IMR-90 (cell line): ENCODE measurements at regions not wholly inside any gene's neighbourhood (a gene's known extent, or its start where the extent isn't known, plus 50 kb on each side); places are given as distances from the start of the nearest gene placed in this dataset.
A peak's percentile ranks its signal among the peaks of the same experiment; 100 is the strongest.

Source experiments
- ATAC-seq: fragments of 200-7000 bp; cut with Tn5 transposase; 2 replicates; pipeline ENCODE4 v1.9.1; 2020; ENCODE audit warnings: low read depth, mild to moderate bottlenecking, moderate library complexity
- BruUV-seq: library from RNA; stranded (reverse); fragments of 400-500 nt; replicated peaks from 2 replicates; lab custom pipeline; 2021; lab: Mats Ljungman, UMichigan
- CTCF ChIA-PET: fragments of 300-600 bp; formaldehyde crosslinking; extraction: SDS; loops from one replicate; lab custom pipeline; 2021; ENCODE audit warnings: antibody characterized with exemption; lab: Yijun Ruan, JAX
- POLR2A ChIA-PET: fragments of 300-600 bp; sonication (Branson Sonifier 250); formaldehyde crosslinking; loops from one replicate; lab custom pipeline; 2022; ENCODE audit warnings: antibody characterized with exemption; ENCODE audit not compliant: unreplicated experiment; lab: Charles Lee
- DNase-seq: peaks from one replicate; pipeline ENCODE4 v3.0.0; 2013
- H2AFZ ChIP-seq: replicated peaks from 2 replicates; pipeline ENCODE3; 2013; ENCODE audit warnings: low read length, mild to moderate bottlenecking; ENCODE audit not compliant: poor library complexity
- H2AK5ac ChIP-seq: 2 replicates; pipeline ENCODE4 v1.6.1; 2013; ENCODE audit warnings: low read depth, low read length, inconsistent platforms
- H2AK9ac ChIP-seq: replicated peaks from 2 replicates; pipeline ENCODE3; 2013; ENCODE audit warnings: mild to moderate bottlenecking, low read depth, low read length, moderate library complexity; ENCODE audit not compliant: poor library complexity
- H2BK120ac ChIP-seq: 2 replicates; pipeline ENCODE4 v1.6.1; 2013; ENCODE audit warnings: low read depth, low read length, inconsistent platforms
- H2BK15ac ChIP-seq: 3 replicates; pipeline ENCODE4 v1.6.1; 2013; ENCODE audit warnings: low read depth, low read length, inconsistent platforms
- H2BK20ac ChIP-seq: 2 replicates; pipeline ENCODE4 v1.6.1; 2013; ENCODE audit warnings: low read depth, mild to moderate bottlenecking, inconsistent platforms, low read length, moderate library complexity
- H2BK5ac ChIP-seq: 2 replicates; pipeline ENCODE4 v1.6.1; 2013; ENCODE audit warnings: mild to moderate bottlenecking, low read depth, low read length, inconsistent platforms; ENCODE audit not compliant: poor library complexity, severe bottlenecking
- H3K14ac ChIP-seq: replicated peaks from 2 replicates; pipeline ENCODE4 v1.6.1; 2013; ENCODE audit warnings: low read depth, low read length, inconsistent platforms
- H3K18ac ChIP-seq: 2 replicates; pipeline ENCODE4 v1.6.1; 2013; ENCODE audit warnings: low read depth, low read length, control low read depth
- H3K23ac ChIP-seq: 2 replicates; pipeline ENCODE4 v1.6.1; 2013; ENCODE audit warnings: low read depth, low read length, inconsistent platforms
- H3K27ac ChIP-seq: 2 replicates; pipeline ENCODE4 v1.5.1; 2013; ENCODE audit warnings: mild to moderate bottlenecking, control low read depth, low read length; ENCODE audit not compliant: insufficient read depth
- H3K27me3 ChIP-seq: 2 replicates; pipeline ENCODE4 v1.6.1; 2013; ENCODE audit warnings: low read length; ENCODE audit not compliant: control insufficient read depth, insufficient read depth
- H3K36me3 ChIP-seq: 2 replicates; pipeline ENCODE4 v1.6.1; 2013; ENCODE audit warnings: low read length, mixed read lengths; ENCODE audit not compliant: control insufficient read depth, insufficient read depth
- H3K4ac ChIP-seq: 2 replicates; pipeline ENCODE4 v1.6.1; 2013; ENCODE audit warnings: low read depth, low read length, inconsistent platforms
- H3K4me1 ChIP-seq: 2 replicates; pipeline ENCODE4 v1.6.1; 2013; ENCODE audit warnings: low read length, mixed read lengths; ENCODE audit not compliant: control insufficient read depth, insufficient read depth
- H3K4me2 ChIP-seq: 2 replicates; pipeline ENCODE4 v1.6.1; 2013; ENCODE audit warnings: low read depth, mild to moderate bottlenecking, control low read depth, low read length, moderate library complexity
- H3K4me3 ChIP-seq: 2 replicates; pipeline ENCODE4 v1.5.1; 2013; ENCODE audit warnings: low read depth, mild to moderate bottlenecking, control low read depth, low read length, moderate library complexity; ENCODE audit not compliant: insufficient read depth
- H3K56ac ChIP-seq: 2 replicates; pipeline ENCODE4 v1.6.1; 2013; ENCODE audit warnings: low read length, inconsistent platforms; ENCODE audit not compliant: insufficient read depth; ENCODE audit errors: extremely low read depth
- H3K79me1 ChIP-seq, 2 experiments: 2 replicates each; pipeline ENCODE4 v1.6.1; 2013; ENCODE audit warnings: low read length in 2 of 2, inconsistent platforms in 1 of 2, low read depth in 1 of 2
- H3K9ac ChIP-seq: 2 replicates; pipeline ENCODE4 v1.6.1; 2013; ENCODE audit warnings: low read depth, low read length, control low read depth
- H3K9me1 ChIP-seq: 2 replicates; pipeline ENCODE4 v1.6.1; 2013; ENCODE audit warnings: low read length, inconsistent platforms; ENCODE audit not compliant: insufficient read depth
- H3K9me3 ChIP-seq: 2 replicates; pipeline ENCODE4 v1.6.1; 2013; ENCODE audit warnings: low read length; ENCODE audit not compliant: control insufficient read depth, insufficient read depth
- H4K20me1 ChIP-seq: 2 replicates; pipeline ENCODE4 v1.6.1; 2013; ENCODE audit warnings: low read length, inconsistent platforms; ENCODE audit not compliant: insufficient read depth
- H4K5ac ChIP-seq: 2 replicates; pipeline ENCODE4 v1.6.1; 2013; ENCODE audit warnings: mild to moderate bottlenecking, low read depth, low read length, control low read depth
- H4K8ac ChIP-seq, 2 experiments: 2 replicates each; pipeline ENCODE4 v1.6.1; 2013; ENCODE audit warnings: low read depth in 2 of 2, low read length in 2 of 2, control low read depth in 1 of 2, inconsistent platforms in 1 of 2
- H4K91ac ChIP-seq: 2 replicates; pipeline ENCODE4 v1.6.1; 2013; ENCODE audit warnings: low read depth, low read length, inconsistent platforms; ENCODE audit not compliant: insufficient read depth
- CHD1 ChIP-seq: IDR thresholded peaks from 2 replicates; pipeline ENCODE4 v1.6.1; 2012; ENCODE audit warnings: low read depth, low read length, improper control_type of control experiment
- CTCF ChIP-seq: conservative IDR thresholded peaks from 2 replicates; pipeline ENCODE4 v1.5.1; 2012; ENCODE audit warnings: mild to moderate bottlenecking, low read depth, low read length, improper control_type of control experiment
- FOS ChIP-seq: fragments of 150-350 bp; IDR thresholded peaks from 2 replicates; pipeline ENCODE4 v1.6.1; 2016; ENCODE audit warnings: low read depth, low read length
- MXI1 ChIP-seq: IDR thresholded peaks from 2 replicates; pipeline ENCODE4 v1.6.1; 2012; ENCODE audit warnings: low read depth, mild to moderate bottlenecking, low read length, moderate library complexity, borderline replicate concordance
- RCOR1 ChIP-seq: IDR thresholded peaks from 2 replicates; pipeline ENCODE4 v1.6.1; 2012; ENCODE audit warnings: mild to moderate bottlenecking, low read length, improper control_type of control experiment; ENCODE audit not compliant: insufficient replicate concordance
- RFX5 ChIP-seq: IDR thresholded peaks from 2 replicates; pipeline ENCODE4 v1.8.0; 2012; ENCODE audit warnings: low read depth, mild to moderate bottlenecking, low read length, moderate library complexity
- WGBS, 2 experiments: methylation state at CpG; one replicate each; pipeline versions ENCODE4 v1.1.5 to v1.1.7; 2013; ENCODE audit warnings: missing lambda C conversion rate in 2 of 2; ENCODE audit not compliant: insufficient read length in 1 of 2; ENCODE audit errors: extremely low coverage in 2 of 2; 5-methylcytosine and 5-hydroxymethylcytosine counted together
- dilution Hi-C: fragments of 300-500 bp; cut with HindIII; formaldehyde crosslinking; loops from one replicate; pipeline ENCODE4 v1.14.3; 2018; ENCODE audit warnings: low sequenced_read_pairs; ENCODE audit not compliant: unreplicated experiment
- in situ Hi-C: fragments of 300-500 bp; cut with MboI; formaldehyde crosslinking; loops from 3 replicates; pipeline ENCODE4 v1.14.3; 2019; ENCODE audit warnings: low sequenced_read_pairs, inconsistent platforms, mixed read lengths
- intact Hi-C: fragments of 100-400 bp; cut with micrococcal nuclease; formaldehyde crosslinking; loops from 2 replicates; pipeline ENCODE4 v1.10.0; 2022
- TF ChIP-seq, protein P1 (sequence below): fragments of 150-350 bp; IDR thresholded peaks from 2 replicates; pipeline ENCODE4 v1.6.1; 2017; ENCODE audit warnings: mild to moderate bottlenecking, antibody characterized with exemption, low read length, low read depth

DNA sequence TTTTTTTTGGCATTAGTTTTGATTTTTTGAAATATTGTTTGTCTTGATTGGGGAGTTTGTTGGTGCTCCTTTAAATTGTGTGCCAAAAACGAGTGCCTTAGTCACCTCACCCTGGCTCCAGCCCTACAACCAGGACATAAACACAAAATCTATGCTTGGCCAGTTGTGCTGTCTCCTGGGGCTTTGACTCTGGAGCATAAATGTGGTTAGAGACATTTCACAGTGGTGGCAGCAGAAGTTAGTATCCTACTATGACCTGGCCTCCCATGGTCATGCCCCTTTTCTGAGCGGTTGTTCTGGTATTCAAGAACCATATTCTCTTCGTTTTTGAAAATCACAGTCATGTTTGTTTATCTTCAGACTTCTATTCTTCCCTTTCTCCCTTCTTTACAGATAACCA lies 70.7 kb upstream of the PSMA6 start:
- no peak overlapping the region for H3K4me3 ChIP-seq
- no CpG with 5 or more reads among the region's 3 CpGs for WGBS, 2 experiments
- no peak overlapping the region for H2BK15ac ChIP-seq
- POLR2A ChIA-PET: no interaction called here
- no peak for TF ChIP-seq RFX5
- no peak for TF ChIP-seq CHD1
- no peak for TF ChIP-seq MXI1
- TF ChIP-seq, protein P1, sequence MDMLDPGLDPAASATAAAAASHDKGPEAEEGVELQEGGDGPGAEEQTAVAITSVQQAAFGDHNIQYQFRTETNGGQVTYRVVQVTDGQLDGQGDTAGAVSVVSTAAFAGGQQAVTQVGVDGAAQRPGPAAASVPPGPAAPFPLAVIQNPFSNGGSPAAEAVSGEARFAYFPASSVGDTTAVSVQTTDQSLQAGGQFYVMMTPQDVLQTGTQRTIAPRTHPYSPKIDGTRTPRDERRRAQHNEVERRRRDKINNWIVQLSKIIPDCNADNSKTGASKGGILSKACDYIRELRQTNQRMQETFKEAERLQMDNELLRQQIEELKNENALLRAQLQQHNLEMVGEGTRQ: no peak
- TF ChIP-seq RCOR1: no peak
- TF ChIP-seq CTCF: no peak
- no peak for TF ChIP-seq FOS
- no peak overlapping the region for H2AFZ ChIP-seq
- in situ Hi-C loops (no loop called here), dilution Hi-C loops (no loop called here), intact Hi-C loops (no loop called here)
- H4K20me1 ChIP-seq: no peaks in the 10 kb centered on the region
- no peak overlapping the region for H2BK5ac ChIP-seq
- peaks cover 5% of the 10 kb centered on the region; the same call in 1 of the 2 replicates for H3K9me1 ChIP-seq
- H3K79me1 ChIP-seq: peaks cover 0 to 7% of the 10 kb centered on the region in 2 experiments; a peak in 1 of 4 replicates
- no peak overlapping the region for H3K18ac ChIP-seq
- no peaks in the 10 kb centered on the region for H3K27me3 ChIP-seq
- H3K9me3 ChIP-seq: no peaks in the 10 kb centered on the region
- no peak overlapping the region for H3K56ac ChIP-seq
- no peak overlapping the region for H3K4me2 ChIP-seq
- H3K14ac ChIP-seq: 0 out of 2 replicates have a peak overlapping the region, but pooled peaks have one; percentile 29
- no peak overlapping the region for H2BK120ac ChIP-seq
- H2AK5ac ChIP-seq: 0 out of 2 replicates have a peak overlapping the region, but pooled peaks have one; percentile 39
- H2AK9ac ChIP-seq: peak overlapping the region; percentile 26
- H2BK20ac ChIP-seq: no peak overlapping the region
- ATAC-seq: peak; percentile 54; the same call in 1 of the 2 replicates
- CTCF ChIA-PET: no interaction called here
- no TSS peak for BruUV-seq
- no peak overlapping the region for H3K4ac ChIP-seq
- no peak overlapping the region for H4K5ac ChIP-seq
- peak; percentile 16 for DNase-seq
- H3K9ac ChIP-seq: no peak overlapping the region
- 0 out of 2 replicates have a peak overlapping the region, but pooled peaks have one; percentile 65 for H3K23ac ChIP-seq
- no peak overlapping the region for H3K27ac ChIP-seq
- H3K36me3 ChIP-seq: no peaks in the 10 kb centered on the region
- H4K8ac ChIP-seq: no peak overlapping the region
- H4K91ac ChIP-seq: no peak overlapping the region
- no peaks in the 10 kb centered on the region for H3K4me1 ChIP-seq
